Naive thymus-derived CD8-positive, alpha-beta T cell (primary cell): ENCODE measurements at regions not wholly inside any gene's neighbourhood (a gene's known extent, or its start where the extent isn't known, plus 50 kb on each side); places are given as distances from the start of the nearest gene placed in this dataset.
"Not testable (repeated sequence)": the region's sequence is repeated elsewhere in the genome, so short reads cannot be mapped to it uniquely, and the experiment has no call there.

ENCODE experiments used
- ATAC-seq, 2 donors: fragments of 150-1000 bp; cut with Tn5 transposase in 1 of 2; sonication (Bioruptor Pico), chemical (Tn5 transposase) in 1 of 2; 1 replicate in 1 of 2; 2 replicates in 1 of 2; pipeline ENCODE4 v1.10.0; 2021; ENCODE audit warnings: mild to moderate bottlenecking in 2 of 2, moderate library complexity in 2 of 2
- POLR2A ChIA-PET: fragments of 350-600 bp; sonication (Branson Sonifier 250); formaldehyde crosslinking; loops from one replicate; lab custom pipeline; 2021; ENCODE audit warnings: antibody characterized with exemption; lab: Charles Lee
- DNase-seq, 10 donors: peaks; one replicate each; pipeline versions ENCODE4 v3.0.0 to v3.0.0-alpha.2; 2020 to 2022
- H3K27ac Mint-ChIP-seq, 10 donors: one replicate each; pipeline ENCODE4 v1.8.0; 2020 to 2022; ENCODE audit warnings: mild to moderate bottlenecking in 10 of 10, mixed read lengths in 10 of 10, moderate library complexity in 4 of 10, inconsistent platforms in 1 of 10
- H3K27me3 Mint-ChIP-seq, 5 donors: one replicate each; pipeline ENCODE4 v1.8.0; 2021 to 2022; ENCODE audit warnings: mixed read lengths in 5 of 5
- H3K36me3 Mint-ChIP-seq, 3 donors: one replicate each; pipeline ENCODE4 v1.8.0; 2020 to 2022; ENCODE audit warnings: mixed read lengths in 3 of 3, mild to moderate bottlenecking in 2 of 3, inconsistent platforms in 1 of 3
- H3K4me1 Mint-ChIP-seq, 4 donors: one replicate each; pipeline ENCODE4 v1.8.0; 2021 to 2022; ENCODE audit warnings: mixed read lengths in 4 of 4
- H3K4me3 Mint-ChIP-seq, 10 donors: one replicate each; pipeline ENCODE4 v1.8.0; 2020 to 2022; ENCODE audit warnings: mild to moderate bottlenecking in 10 of 10, mixed read lengths in 10 of 10, moderate library complexity in 6 of 10, inconsistent platforms in 1 of 10
- H3K9me3 Mint-ChIP-seq, 9 donors: one replicate each; pipeline ENCODE4 v1.8.0; 2020 to 2022; ENCODE audit warnings: mixed read lengths in 9 of 9, mild to moderate bottlenecking in 3 of 9, inconsistent platforms in 1 of 9, moderate library complexity in 1 of 9

DNA sequence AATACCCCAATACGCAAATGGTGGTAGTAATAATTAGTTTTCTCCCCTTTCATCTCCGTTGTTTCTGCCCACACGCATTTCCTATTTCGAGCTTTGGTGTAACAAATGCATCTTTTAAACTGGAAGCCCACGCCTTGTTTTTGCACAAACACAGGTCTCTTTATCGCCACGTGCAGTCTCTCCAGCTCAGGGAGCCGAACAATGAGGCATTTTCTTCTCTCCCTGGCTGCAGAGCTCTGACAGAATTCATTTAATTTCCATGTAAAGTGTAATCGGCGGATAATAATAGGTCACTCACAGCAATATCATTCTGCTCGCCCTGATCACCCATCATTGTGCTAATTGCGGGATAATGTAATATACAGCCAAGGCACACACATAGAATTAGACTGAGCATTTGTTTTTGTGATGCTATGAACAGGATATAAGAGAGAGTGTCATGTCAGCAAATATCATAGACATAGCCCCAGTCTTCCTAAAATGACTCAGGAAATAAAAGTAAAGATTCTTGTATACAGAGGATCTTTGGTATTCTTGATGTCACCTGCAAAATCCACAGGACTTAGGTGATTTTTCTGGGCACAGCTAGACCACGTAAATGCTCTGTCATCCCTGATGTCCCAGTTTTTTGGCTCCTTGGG, 452.6 kb upstream of the CDH11 start:
- Mint-ChIP-seq H3K9me3 (peaks cover 4 to 32% (median 6%) of the 10 kb centered on the region in 9 donors), H3K27ac (no peak overlapping the region), H3K4me3 (no peak overlapping the region), H3K4me1 (no peaks in the 10 kb centered on the region), H3K27me3 (no peaks in the 10 kb centered on the region), H3K36me3 (peaks cover 0 to 5% (median 0%) of the 10 kb centered on the region in 3 donors)
- POLR2A ChIA-PET, result no interaction called here
- DNase-seq (no peak), ATAC-seq (no peak)

DNA sequence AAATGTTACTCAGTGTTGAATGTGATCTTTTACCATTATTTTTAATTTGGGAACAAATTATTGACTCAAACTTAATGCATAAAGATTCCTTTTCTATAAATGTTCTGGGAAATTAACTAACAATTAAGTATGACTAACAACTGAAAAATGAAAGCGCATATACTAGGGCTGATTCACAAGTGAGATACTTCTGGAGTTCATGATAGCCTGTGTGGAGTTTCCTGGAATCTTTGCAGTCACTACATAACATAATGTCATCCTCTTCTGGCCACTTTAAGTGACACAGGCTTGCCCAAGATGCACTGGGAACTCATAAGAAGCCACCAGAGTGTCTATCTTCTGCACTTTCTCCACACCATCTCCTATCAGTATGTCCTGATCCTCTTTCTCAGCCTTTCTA, 450.3 kb upstream of the CDH11 start:
- H3K4me1 Mint-ChIP-seq, result no peaks in the 10 kb centered on the region
- DNase-seq (no peak), ATAC-seq (no peak)
- no peak overlapping the region for H3K4me3 Mint-ChIP-seq
- H3K27me3 Mint-ChIP-seq, result no peaks in the 10 kb centered on the region
- peaks cover 0 to 5% (median 0%) of the 10 kb centered on the region in 3 donors for H3K36me3 Mint-ChIP-seq
- H3K9me3 Mint-ChIP-seq, result peaks cover 4 to 26% (median 10%) of the 10 kb centered on the region in 9 donors
- H3K27ac Mint-ChIP-seq, result no peak overlapping the region
- POLR2A ChIA-PET, result no interaction called here

DNA sequence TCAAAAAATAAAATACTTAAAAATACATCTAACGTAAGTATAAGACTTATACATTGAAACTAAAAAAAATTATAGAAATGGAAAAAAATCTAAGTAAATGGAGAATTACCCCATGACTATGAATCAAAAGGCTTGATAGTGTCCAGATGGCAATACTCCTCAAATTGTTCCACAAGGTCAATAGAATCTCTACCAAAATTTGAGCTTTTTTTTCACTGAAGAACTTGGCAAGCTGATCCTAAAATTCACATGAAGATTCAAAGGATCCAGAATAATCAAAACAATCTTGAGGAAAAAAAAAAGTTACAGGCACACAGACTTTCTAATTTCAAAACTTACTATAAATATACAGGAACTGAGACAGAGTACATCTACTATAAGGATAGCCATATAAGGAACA, 448.4 kb upstream of the CDH11 start:
- no peak for DNase-seq
- POLR2A ChIA-PET, result no interaction called here
- Mint-ChIP-seq H3K4me1 (no peaks in the 10 kb centered on the region), H3K4me3 (no peak overlapping the region), H3K27me3 (no peaks in the 10 kb centered on the region), H3K36me3 (peaks cover 0 to 5% (median 0%) of the 10 kb centered on the region in 3 donors), H3K27ac (no peak overlapping the region), H3K9me3 (peaks cover 0 to 25% (median 8%) of the 10 kb centered on the region in 9 donors)
- no peak for ATAC-seq

DNA sequence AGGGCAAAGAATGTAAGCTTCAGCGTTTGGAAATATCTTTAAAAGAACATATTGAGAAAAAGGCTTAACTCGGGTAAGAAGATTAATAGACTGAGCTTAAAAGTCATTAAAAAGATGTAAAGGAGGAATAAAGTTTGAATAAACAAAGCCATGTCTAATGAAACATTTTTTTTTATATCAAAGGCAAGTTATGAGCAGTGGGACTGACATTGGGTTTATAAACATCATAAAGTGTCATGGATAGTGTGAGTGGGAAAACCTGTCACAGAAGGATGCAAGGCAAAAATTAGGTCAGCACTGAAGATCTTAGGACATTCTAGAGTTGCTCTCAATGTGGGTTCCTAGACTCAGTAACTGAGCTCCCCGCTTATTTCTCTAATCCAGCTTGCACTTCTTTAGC, 438.0 kb upstream of the CDH11 start:
- no peak for ATAC-seq
- H3K36me3 Mint-ChIP-seq, result peaks cover 0 to 4% (median 0%) of the 10 kb centered on the region in 3 donors
- H3K4me3 Mint-ChIP-seq, result no peak overlapping the region
- no peaks in the 10 kb centered on the region for H3K4me1 Mint-ChIP-seq
- no peak for DNase-seq
- peaks cover 9 to 35% (median 15%) of the 10 kb centered on the region in 9 donors for H3K9me3 Mint-ChIP-seq
- no peak overlapping the region for H3K27ac Mint-ChIP-seq
- peaks cover 0 to 4% (median 0%) of the 10 kb centered on the region in 5 donors for H3K27me3 Mint-ChIP-seq
- POLR2A ChIA-PET, result no interaction called here

DNA sequence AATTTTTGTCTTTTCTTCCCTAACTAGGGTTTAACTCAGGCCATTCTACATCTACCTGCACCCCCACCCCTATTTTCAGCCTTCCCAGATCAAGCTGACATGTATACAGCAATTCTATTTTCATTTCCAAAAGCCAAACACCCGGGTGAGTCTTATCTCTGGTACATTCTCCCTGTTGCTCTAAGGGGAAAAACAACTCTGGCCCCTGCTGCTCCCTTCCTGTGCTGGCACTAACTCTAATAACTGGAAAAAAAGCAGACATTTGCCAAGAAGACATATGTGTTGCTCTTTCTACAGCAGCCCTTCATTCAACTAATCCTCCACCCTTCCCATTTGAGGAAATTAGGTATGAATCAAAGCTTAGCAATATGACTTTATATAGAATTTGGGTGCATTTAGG, 427.8 kb upstream of the CDH11 start:
- H3K36me3 Mint-ChIP-seq, H3K4me1 Mint-ChIP-seq, H3K27ac Mint-ChIP-seq, POLR2A ChIA-PET, H3K4me3 Mint-ChIP-seq, DNase-seq, H3K27me3 Mint-ChIP-seq, ATAC-seq: not testable (repeated sequence)
- peaks cover 0 to 28% (median 13%) of the 10 kb centered on the region in 9 donors for H3K9me3 Mint-ChIP-seq

DNA sequence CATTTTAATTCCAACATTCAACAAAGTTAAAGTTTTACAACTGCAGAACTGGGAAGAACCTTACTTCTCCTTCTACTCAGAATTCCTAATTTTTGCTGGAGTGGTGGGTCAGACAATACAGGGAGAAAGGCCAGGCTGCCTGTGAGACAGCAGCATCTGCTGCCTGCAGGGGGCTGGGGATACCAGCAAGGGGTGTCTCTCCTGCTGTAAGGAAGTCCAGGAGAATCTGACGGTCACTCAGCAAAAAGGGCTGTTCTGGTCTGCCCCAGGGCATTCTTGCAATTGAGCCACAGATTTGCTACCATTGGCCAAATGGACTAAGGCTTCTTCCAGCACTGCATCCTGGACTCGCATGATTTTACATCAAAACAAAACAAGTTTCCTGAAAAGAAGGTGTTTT, 426.6 kb upstream of the CDH11 start:
- POLR2A ChIA-PET, result no interaction called here
- Mint-ChIP-seq H3K4me1 (no peaks in the 10 kb centered on the region), H3K9me3 (peaks cover 0 to 19% (median 16%) of the 10 kb centered on the region in 9 donors), H3K36me3 (no peaks in the 10 kb centered on the region), H3K27ac (no peak overlapping the region), H3K4me3 (no peak overlapping the region), H3K27me3 (peaks cover 0 to 4% (median 0%) of the 10 kb centered on the region in 5 donors)
- no peak for DNase-seq
- ATAC-seq, result no peak

DNA sequence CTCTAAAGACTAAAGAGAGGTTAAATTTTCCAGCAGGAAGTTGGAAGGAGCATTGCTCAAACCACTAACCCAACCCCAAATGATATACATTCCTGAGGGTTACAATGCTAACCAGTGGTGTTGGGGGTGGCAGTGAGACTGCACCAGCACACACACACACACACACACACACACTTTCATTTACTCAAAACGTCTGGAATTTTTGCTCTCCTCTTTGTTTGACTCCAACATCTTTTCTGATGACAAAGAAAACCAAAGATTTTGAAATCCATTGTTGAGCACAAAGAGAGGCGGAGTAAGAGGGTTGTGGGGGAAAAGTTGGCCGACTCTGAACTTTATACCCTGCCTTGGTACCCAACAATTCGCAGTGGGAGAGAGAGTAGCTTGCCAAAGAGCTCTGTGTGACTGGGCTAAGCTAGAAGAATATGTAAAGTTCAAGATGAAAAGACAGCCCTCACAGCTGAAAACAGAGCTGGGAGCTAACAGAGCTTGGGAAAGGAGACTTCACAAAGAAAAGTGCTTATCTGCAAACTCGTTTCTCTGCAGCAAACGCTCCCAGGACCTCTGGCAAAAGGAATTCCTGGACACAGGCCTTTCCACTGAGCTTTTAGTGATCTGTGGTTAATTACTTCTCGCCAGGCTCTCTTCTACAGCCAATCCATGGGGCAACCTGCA, 426.0 kb upstream of the CDH11 start:
- Mint-ChIP-seq H3K27me3 (peaks cover 0 to 4% (median 0%) of the 10 kb centered on the region in 5 donors), H3K4me3 (no peak overlapping the region), H3K27ac (no peak overlapping the region), H3K4me1 (no peaks in the 10 kb centered on the region), H3K36me3 (no peaks in the 10 kb centered on the region), H3K9me3 (peaks cover 0 to 23% (median 12%) of the 10 kb centered on the region in 9 donors)
- POLR2A ChIA-PET, result no interaction called here
- no peak for DNase-seq
- no peak for ATAC-seq

DNA sequence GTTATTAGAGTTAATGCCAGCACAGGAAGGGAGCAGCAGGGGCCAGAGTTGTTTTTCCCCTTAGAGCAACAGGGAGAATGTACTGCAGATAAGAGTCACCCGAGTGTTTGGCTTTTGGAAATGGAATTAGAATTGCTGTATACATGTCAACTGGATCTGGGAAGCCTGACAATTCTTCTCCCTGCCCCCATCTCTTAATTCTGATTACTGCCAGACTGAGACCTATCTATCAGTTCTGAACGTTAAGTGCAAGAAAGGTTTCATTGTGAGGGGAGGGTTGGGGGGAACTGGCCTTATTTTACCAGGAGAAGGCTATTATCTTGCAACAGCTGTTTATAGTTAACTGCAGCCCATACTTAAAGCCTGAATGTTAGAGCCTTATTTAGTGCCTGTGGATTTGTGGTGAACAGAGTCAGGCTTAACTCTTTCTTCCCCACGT, 424.5 kb upstream of the CDH11 start:
- H3K9me3 Mint-ChIP-seq, result peaks cover 0 to 33% (median 6%) of the 10 kb centered on the region in 9 donors
- H3K4me3 Mint-ChIP-seq, result no peak overlapping the region
- H3K4me1 Mint-ChIP-seq, result no peaks in the 10 kb centered on the region

DNA sequence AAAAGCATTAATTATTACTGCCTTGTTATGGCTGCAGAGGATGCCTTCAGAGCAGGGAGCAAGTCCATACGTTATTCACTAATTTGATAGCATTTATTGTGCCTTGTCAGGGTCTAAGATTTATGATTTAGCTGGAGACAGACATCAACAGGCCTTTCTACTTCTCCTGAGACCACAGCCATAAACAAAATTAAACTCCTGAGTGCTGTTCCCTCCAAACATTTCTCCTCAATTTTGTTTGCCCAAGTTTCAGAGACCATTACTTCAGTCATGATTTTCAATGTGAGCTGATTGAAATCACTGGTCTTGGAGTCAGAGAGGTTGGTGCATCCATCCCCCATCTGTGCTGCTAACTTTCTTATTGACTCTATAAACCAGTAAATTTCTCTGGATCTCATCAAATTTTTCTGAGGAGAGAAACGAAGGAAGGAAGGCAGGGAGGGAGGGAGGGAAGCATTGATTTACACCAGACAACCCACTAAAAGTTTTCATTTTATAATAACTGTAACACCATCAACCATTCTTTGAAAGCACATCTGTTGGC, 423.6 kb upstream of the CDH11 start:
- H3K9me3 Mint-ChIP-seq, result peaks cover 0 to 37% (median 4%) of the 10 kb centered on the region in 9 donors
- no peaks in the 10 kb centered on the region for H3K36me3 Mint-ChIP-seq
- peaks cover 0 to 11% (median 0%) of the 10 kb centered on the region in 5 donors for H3K27me3 Mint-ChIP-seq
- no peak overlapping the region for H3K27ac Mint-ChIP-seq
- POLR2A ChIA-PET, result no interaction called here
- no peaks in the 10 kb centered on the region for H3K4me1 Mint-ChIP-seq
- no peak for DNase-seq
- ATAC-seq, result no peak
- no peak overlapping the region for H3K4me3 Mint-ChIP-seq

More for the DNA sequence above, 424.5 kb upstream of the CDH11 start:
- Mint-ChIP-seq H3K27ac (no peak overlapping the region), H3K36me3 (no peaks in the 10 kb centered on the region), H3K27me3 (peaks cover 0 to 10% (median 0%) of the 10 kb centered on the region in 5 donors)
- no peak for DNase-seq
- no peak for ATAC-seq
- POLR2A ChIA-PET, result no interaction called here

DNA sequence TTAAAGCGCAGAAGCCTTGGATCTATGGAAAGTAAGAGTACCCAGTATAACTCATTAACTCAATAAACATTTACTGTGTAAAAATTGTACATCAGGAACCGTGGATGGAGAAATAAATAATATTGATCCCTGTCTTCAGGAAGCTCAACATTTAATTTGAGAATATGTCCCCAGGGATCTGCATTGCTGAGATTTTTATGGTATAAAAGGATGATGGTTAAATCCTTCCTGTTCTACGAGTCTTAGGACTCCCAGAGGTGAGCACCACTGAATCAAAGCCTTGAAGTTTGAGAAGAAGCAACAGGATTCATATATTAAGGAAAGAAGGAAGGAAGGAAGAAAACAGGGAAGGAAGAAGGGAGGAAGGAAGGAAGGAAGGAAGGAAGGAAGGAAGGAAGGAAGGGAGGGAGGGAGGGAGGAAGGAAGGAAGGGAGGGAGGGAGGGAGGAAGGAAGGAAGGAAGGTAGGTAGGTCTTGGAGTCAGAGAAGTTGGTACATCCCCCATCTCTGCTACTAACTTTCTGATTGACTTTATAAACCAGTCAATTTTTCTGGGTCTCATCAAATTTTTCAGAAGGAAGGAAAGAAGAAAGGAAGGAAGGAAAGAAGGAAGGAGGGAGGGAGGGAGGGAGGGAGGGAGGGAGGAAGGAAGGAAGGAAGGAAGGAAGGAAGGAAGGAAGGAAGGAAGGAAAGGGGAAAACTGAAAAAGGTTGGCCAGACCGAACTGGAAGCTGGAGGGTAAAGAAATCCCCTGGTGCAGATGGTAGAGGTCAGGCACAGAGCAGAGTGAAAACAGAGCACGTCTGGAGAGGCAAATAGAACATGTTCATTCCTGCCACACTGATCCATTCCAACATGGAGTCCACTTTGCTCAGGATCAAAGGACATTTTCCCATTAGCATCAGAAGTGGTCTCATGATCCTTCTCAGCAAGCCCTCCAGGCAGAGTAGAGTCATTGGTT, 422.2 kb upstream of the CDH11 start:
- DNase-seq (no peak), ATAC-seq (no peak)
- H3K27ac Mint-ChIP-seq, result no peak overlapping the region
- H3K4me1 Mint-ChIP-seq, result no peaks in the 10 kb centered on the region
- peaks cover 0 to 50% (median 7%) of the 10 kb centered on the region in 9 donors for H3K9me3 Mint-ChIP-seq
- peaks cover 0 to 8% (median 0%) of the 10 kb centered on the region in 5 donors for H3K27me3 Mint-ChIP-seq
- H3K4me3 Mint-ChIP-seq, result no peak overlapping the region
- no peaks in the 10 kb centered on the region for H3K36me3 Mint-ChIP-seq
- POLR2A ChIA-PET, result no interaction called here

DNA sequence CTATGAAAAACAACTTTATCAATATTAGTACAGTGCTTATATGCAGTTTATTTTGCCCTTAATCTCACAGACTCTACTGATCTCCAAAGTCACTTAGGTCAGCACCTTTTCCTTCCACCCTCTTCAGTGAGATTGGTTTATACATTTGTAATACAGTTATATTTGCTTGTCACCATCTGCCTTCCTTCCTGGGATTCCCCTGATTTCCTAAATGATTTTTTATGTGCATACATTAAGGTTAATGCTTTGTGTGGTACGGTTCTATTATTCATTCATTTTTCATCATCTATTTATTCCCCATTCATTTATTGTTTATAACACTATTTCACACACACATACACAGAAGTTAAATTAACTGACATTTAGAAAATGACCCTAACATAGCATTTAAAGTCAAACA, 419.8 kb upstream of the CDH11 start:
- POLR2A ChIA-PET, result no interaction called here
- peaks cover 0 to 41% (median 3%) of the 10 kb centered on the region in 9 donors for H3K9me3 Mint-ChIP-seq
- DNase-seq, result no peak
- peaks cover 0 to 8% (median 0%) of the 10 kb centered on the region in 5 donors for H3K27me3 Mint-ChIP-seq
- peaks cover 0 to 2% (median 0%) of the 10 kb centered on the region in 4 donors for H3K4me1 Mint-ChIP-seq
- H3K36me3 Mint-ChIP-seq, result no peaks in the 10 kb centered on the region
- no peak for ATAC-seq
- H3K4me3 Mint-ChIP-seq, result no peak overlapping the region
- H3K27ac Mint-ChIP-seq, result no peak overlapping the region

DNA sequence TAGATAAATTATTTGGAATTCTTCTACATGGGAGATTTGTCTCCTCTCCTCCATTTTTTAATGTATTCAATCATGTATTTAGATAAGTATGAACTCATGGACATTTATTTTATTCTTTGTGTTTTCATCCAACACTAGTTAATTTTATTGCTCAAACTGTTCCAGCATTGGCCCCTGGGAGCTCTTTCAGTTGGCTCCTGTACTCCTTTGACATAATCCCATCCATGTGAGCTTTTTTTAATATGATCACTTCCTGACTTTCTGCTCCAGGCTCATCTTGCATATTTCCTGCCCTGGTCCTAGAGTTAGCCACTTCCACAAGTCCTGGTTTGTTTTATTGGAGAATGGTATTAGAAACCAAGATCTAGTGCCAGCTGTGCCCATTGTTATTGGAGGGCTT, 419.0 kb upstream of the CDH11 start:
- Mint-ChIP-seq H3K36me3 (no peaks in the 10 kb centered on the region), H3K4me3 (no peak overlapping the region), H3K27me3 (peaks cover 0 to 8% (median 0%) of the 10 kb centered on the region in 5 donors), H3K27ac (no peak overlapping the region), H3K9me3 (peaks cover 0 to 41% (median 3%) of the 10 kb centered on the region in 9 donors), H3K4me1 (peaks cover 0 to 2% (median 0%) of the 10 kb centered on the region in 4 donors)
- ATAC-seq (no peak), DNase-seq (no peak)
- POLR2A ChIA-PET, result no interaction called here
